Suprapubic skin (tissue), 4 donors: ENCODE measurements at regions not wholly inside any gene's neighbourhood (a gene's known extent, or its start where the extent isn't known, plus 50 kb on each side); places are given as distances from the start of the nearest gene placed in this dataset.

ENCODE experiments used
- DNase-seq, 2 donors: peaks; one replicate each; pipeline ENCODE4 v3.0.0-alpha.2; 2019; ENCODE audit warnings: low spot score in 2 of 2
- H3K27ac ChIP-seq: fragments of 200-600 bp; sonication (generic); one replicate; pipeline ENCODE4 v1.5.1; 2019
- H3K27me3 ChIP-seq: fragments of 200-600 bp; sonication (generic); one replicate; pipeline ENCODE4 v1.5.1; 2019
- H3K36me3 ChIP-seq: fragments of 200-600 bp; sonication (generic); one replicate; pipeline ENCODE4 v1.5.1; 2019
- H3K4me1 ChIP-seq: fragments of 200-600 bp; sonication (generic); one replicate; pipeline ENCODE4 v1.5.1; 2019
- H3K4me3 ChIP-seq: fragments of 200-600 bp; sonication (generic); one replicate; pipeline ENCODE4 v1.5.1; 2019; ENCODE audit warnings: mild to moderate bottlenecking
- H3K9me3 ChIP-seq: fragments of 200-600 bp; sonication (generic); one replicate; pipeline ENCODE4 v1.5.1; 2019
- CTCF ChIP-seq, 2 donors: fragments of 200-600 bp in 1 of 2; fragments of 450-650 bp in 1 of 2; sonication (generic) in 1 of 2; IDR thresholded peaks; one replicate each; pipeline ENCODE4 v1.5.1; 2016 to 2019; ENCODE audit warnings: antibody characterized with exemption in 2 of 2, mild to moderate bottlenecking in 1 of 2, moderate library complexity in 1 of 2
- EP300 ChIP-seq: sonication (generic); formaldehyde crosslinking; IDR thresholded peaks from one replicate; pipeline ENCODE4 v1.6.1; 2017; ENCODE audit warnings: antibody characterized with exemption
- POLR2A ChIP-seq, 2 donors: fragments of 450-650 bp; IDR thresholded peaks; one replicate each; pipeline ENCODE4 v1.6.1; 2017; ENCODE audit warnings: antibody characterized with exemption in 2 of 2, mild to moderate bottlenecking in 2 of 2, moderate library complexity in 2 of 2
- POLR2AphosphoS5 ChIP-seq, 3 donors: sonication (generic); formaldehyde crosslinking; IDR thresholded peaks; one replicate each; pipeline ENCODE4 v1.6.1; 2017; ENCODE audit warnings: antibody characterized with exemption in 3 of 3
- WGBS: methylation state at CpG from one replicate; pipeline ENCODE4 v1.1.5; 2018; 5-methylcytosine and 5-hydroxymethylcytosine counted together

DNA sequence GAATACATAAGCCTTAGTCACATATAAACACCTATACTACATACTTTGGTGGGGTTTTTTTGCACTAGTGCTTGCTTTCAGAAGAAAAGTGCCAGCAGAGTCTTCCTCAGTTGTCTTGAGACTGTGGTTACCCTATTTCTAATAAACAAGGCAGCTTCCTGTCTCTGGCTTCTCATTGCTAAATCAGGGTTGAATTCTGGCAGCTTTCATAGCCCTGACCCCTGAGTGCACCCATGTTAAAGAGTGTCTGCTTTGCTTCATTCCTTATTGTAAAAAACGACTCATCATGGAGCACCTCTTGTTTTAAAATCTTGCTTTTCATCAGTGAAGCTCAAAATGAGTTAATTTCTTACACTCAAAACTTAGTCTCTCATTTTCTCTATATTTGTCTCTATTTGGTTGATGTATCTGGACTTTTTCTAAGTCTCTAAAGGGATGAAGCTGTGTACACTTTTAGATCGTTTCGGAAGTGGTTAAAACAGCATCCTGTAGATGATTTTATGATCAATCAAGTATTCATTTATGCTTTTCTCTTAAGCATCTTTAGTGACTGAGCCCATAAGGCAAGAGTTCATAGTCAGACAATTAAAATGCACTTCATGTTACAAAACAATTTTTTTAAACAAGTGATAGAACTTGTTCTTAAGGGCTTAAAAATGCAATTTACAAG, 72.1 kb downstream of the KLF12 start:
- H3K27ac ChIP-seq = no peak overlapping the region
- H3K27me3 ChIP-seq = no peaks in the 10 kb centered on the region
- H3K4me3 ChIP-seq = no peak overlapping the region
- peaks cover 21% of the 10 kb centered on the region for H3K4me1 ChIP-seq
- H3K9me3 ChIP-seq = no peaks in the 10 kb centered on the region
- TF ChIP-seq CTCF (IDR thresholded peaks at IDR 0.05) (no peak), POLR2AphosphoS5 (IDR thresholded peaks at IDR 0.05) (no peak), EP300 (no peak), POLR2A (IDR thresholded peaks at IDR 0.05) (no peak)
- H3K36me3 ChIP-seq = no peaks in the 10 kb centered on the region
- no peak for DNase-seq
- WGBS = 53% methylated on average over 3 of the region's 3 CpGs

DNA sequence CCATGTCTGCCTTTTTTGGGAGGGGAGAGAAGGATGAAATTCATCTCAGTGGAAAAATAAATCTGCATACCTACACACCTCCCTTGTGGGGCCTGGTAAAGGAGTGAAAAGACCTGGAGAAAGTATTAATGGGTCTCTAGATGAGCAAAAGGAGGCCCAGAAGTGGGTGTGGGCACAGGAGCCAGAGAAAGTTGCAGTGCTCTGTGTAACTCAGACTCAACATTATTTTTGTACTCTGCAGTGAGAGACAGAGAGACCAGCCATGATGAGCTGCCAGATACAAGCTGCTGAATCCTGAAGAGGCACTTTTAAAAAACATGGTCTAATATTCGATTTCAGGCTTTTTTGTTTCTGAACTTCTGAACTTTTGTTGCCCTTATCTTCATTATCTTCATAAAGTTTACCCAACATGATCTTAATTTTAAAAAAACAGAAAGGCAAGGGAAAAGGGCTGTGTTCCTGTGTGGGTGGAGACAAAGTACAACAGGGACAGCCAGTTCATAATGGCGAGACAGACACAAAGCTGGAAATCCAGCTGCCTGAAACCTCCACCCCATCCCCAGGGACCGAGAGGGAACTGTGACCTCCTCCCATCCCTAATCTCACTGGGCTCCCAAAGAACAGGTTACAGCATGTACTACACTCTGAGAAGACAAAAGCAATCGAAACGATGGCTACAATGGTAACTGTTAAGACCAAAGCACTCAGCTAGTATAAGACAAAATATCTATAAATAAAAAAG, 77.2 kb downstream of the KLF12 start:
- no peak for DNase-seq
- WGBS = 23% methylated on average over 5 of the region's 5 CpGs
- H3K27ac ChIP-seq = no peak overlapping the region

GRCh38 chr13:74052402-74052928, 81.7 kb downstream of the KLF12 start:
- Histone ChIP-seq H3K4me1 (peaks cover 11% of the 10 kb centered on the region), H3K27ac (no peak overlapping the region), H3K9me3 (no peaks in the 10 kb centered on the region), H3K4me3 (no peak overlapping the region), H3K27me3 (no peaks in the 10 kb centered on the region), H3K36me3 (no peaks in the 10 kb centered on the region)
- DNase-seq = no peak
- WGBS = 87% methylated on average over 5 of the region's 5 CpGs
- TF ChIP-seq POLR2AphosphoS5 (IDR thresholded peaks at IDR 0.05) (no peak), POLR2A (IDR thresholded peaks at IDR 0.05) (no peak), EP300 (no peak), CTCF (IDR thresholded peaks at IDR 0.05) (no peak)

More for the DNA sequence above, 77.2 kb downstream of the KLF12 start:
- TF ChIP-seq CTCF (IDR thresholded peaks at IDR 0.05) (no peak), POLR2AphosphoS5 (IDR thresholded peaks at IDR 0.05) (no peak), POLR2A (IDR thresholded peaks at IDR 0.05) (no peak), EP300 (no peak)
- Histone ChIP-seq H3K27me3 (no peaks in the 10 kb centered on the region), H3K4me1 (peaks cover 16% of the 10 kb centered on the region), H3K9me3 (no peaks in the 10 kb centered on the region), H3K36me3 (no peaks in the 10 kb centered on the region), H3K4me3 (no peak overlapping the region)

DNA sequence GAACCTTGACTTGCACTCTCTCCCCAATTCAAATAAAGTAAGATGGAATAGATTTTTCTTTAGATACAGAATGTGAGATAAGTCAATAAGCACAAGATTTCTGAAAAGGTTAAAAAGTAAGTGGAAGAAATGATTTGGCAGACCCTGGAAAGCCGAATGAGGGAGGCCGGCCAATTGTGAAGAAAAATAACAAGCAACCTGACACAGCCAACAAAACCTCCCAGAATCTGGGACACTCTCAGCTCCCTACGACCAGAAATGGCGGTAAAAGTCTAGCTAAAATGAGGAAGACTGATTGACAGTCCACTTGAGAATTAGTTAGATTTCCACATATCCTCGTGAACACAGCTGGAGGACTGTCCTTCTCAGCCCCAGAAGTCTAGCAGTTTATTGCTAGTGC, 85.4 kb downstream of the KLF12 start:
- no peaks in the 10 kb centered on the region for H3K4me1 ChIP-seq
- DNase-seq = no peak
- H3K27ac ChIP-seq = no peak overlapping the region
- H3K27me3 ChIP-seq = no peaks in the 10 kb centered on the region
- WGBS = 82% methylated on average over 5 of the region's 5 CpGs
- no peaks in the 10 kb centered on the region for H3K36me3 ChIP-seq
- no peaks in the 10 kb centered on the region for H3K9me3 ChIP-seq
- no peak for TF ChIP-seq CTCF (IDR thresholded peaks at IDR 0.05)
- no peak for TF ChIP-seq POLR2A (IDR thresholded peaks at IDR 0.05)
- no peak for TF ChIP-seq EP300
- no peak overlapping the region for H3K4me3 ChIP-seq

- Histone ChIP-seq H3K36me3 (no peaks in the 10 kb centered on the region), H3K27ac (no peak overlapping the region), H3K4me1 (no peaks in the 10 kb centered on the region), H3K4me3 (no peak overlapping the region), H3K27me3 (no peaks in the 10 kb centered on the region), H3K9me3 (no peaks in the 10 kb centered on the region)
- no peak for DNase-seq
- TF ChIP-seq POLR2AphosphoS5 (IDR thresholded peaks at IDR 0.05) (no peak), EP300 (no peak), CTCF (IDR thresholded peaks at IDR 0.05) (no peak), POLR2A (IDR thresholded peaks at IDR 0.05) (no peak)
- WGBS = 74% methylated on average over 4 of the region's 4 CpGs
These were observed 86.1 kb downstream of the KLF12 start for GRCh38 chr13:74047931-74048600.
